ENCODE measurements at regions not wholly inside any gene's neighbourhood (a gene's known extent, or its start where the extent isn't known, plus 50 kb on each side); places are given as distances from the start of the nearest gene placed in this dataset.

DNA sequence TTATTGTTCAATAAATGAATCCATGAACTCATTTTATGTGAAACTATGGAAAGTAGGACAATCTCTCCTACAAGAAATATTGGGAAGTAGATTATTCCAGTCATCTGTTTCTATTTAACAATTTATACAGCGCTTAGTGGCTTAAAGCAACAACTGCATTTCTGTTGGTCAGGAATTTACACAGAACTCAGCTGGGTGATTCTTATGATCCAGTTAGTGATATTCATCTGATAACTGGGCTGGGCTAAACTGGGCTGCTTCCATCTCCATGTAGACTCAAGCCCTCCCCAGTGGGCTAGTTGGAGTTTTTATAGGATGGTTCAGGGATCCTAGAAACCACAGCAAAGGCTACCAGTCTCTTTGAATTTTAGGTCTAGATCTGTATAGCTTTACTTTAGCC, 497.9 kb upstream of the NEGR1 start:
- no peaks in the 10 kb centered on the region for H3K27me3 ChIP-seq (ENCODE audit: insufficient read depth, poor library complexity, severe bottlenecking)
- no peak for ATAC-seq (ENCODE audit: low read depth)
- no peak overlapping the region for H3K4me3 ChIP-seq (ENCODE audit: severe bottlenecking)
- H3K27ac ChIP-seq (ENCODE audit: poor library complexity, severe bottlenecking), result no peak overlapping the region
- H3K36me3 ChIP-seq (ENCODE audit: low read depth), result no peaks in the 10 kb centered on the region
- H3K4me1 ChIP-seq (ENCODE audit: insufficient read depth, poor library complexity, severe bottlenecking), result no peaks in the 10 kb centered on the region
- H3K9me3 ChIP-seq (ENCODE audit: severe bottlenecking), result no peaks in the 10 kb centered on the region
- TF ChIP-seq, protein P1, sequence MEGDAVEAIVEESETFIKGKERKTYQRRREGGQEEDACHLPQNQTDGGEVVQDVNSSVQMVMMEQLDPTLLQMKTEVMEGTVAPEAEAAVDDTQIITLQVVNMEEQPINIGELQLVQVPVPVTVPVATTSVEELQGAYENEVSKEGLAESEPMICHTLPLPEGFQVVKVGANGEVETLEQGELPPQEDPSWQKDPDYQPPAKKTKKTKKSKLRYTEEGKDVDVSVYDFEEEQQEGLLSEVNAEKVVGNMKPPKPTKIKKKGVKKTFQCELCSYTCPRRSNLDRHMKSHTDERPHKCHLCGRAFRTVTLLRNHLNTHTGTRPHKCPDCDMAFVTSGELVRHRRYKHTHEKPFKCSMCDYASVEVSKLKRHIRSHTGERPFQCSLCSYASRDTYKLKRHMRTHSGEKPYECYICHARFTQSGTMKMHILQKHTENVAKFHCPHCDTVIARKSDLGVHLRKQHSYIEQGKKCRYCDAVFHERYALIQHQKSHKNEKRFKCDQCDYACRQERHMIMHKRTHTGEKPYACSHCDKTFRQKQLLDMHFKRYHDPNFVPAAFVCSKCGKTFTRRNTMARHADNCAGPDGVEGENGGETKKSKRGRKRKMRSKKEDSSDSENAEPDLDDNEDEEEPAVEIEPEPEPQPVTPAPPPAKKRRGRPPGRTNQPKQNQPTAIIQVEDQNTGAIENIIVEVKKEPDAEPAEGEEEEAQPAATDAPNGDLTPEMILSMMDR (IDR thresholded peaks at IDR 0.05; ENCODE audit: poor library complexity, severe bottlenecking), result no peak
- DNase-seq (ENCODE audit: low spot score), result no peak

DNA sequence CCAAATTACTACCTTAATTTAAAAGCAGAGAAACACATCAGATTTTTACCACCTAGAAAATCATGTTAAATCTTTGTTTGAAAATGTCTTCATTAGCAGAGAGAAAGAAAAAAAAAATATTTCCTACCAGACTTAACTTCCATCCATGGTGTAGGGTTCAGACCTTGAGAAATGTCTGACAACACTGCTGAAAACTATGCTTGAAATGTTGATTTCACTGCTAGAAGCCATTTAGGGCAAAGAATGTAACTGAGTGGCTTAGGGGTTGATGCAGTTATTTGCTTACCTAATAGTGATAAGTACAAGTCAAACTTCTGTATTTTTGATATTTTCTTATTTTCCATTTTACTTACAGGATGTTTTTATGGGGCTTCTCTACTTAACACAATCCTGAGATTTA, 495.6 kb upstream of the NEGR1 start:
- Histone ChIP-seq H3K9me3 (ENCODE audit: severe bottlenecking) (no peaks in the 10 kb centered on the region), H3K4me1 (ENCODE audit: insufficient read depth, poor library complexity, severe bottlenecking) (no peaks in the 10 kb centered on the region), H3K36me3 (ENCODE audit: low read depth) (0 out of 2 replicates have a peak, but pooled peaks cover 2% of the 10 kb centered on the region), H3K27ac (ENCODE audit: poor library complexity, severe bottlenecking) (no peak overlapping the region), H3K4me3 (ENCODE audit: severe bottlenecking) (no peak overlapping the region), H3K27me3 (ENCODE audit: insufficient read depth, poor library complexity, severe bottlenecking) (no peaks in the 10 kb centered on the region)
- no peak for DNase-seq (ENCODE audit: low spot score)
- TF ChIP-seq, protein P1 (IDR thresholded peaks at IDR 0.05; ENCODE audit: poor library complexity, severe bottlenecking), result no peak
- ATAC-seq (ENCODE audit: low read depth), result no peak

DNA sequence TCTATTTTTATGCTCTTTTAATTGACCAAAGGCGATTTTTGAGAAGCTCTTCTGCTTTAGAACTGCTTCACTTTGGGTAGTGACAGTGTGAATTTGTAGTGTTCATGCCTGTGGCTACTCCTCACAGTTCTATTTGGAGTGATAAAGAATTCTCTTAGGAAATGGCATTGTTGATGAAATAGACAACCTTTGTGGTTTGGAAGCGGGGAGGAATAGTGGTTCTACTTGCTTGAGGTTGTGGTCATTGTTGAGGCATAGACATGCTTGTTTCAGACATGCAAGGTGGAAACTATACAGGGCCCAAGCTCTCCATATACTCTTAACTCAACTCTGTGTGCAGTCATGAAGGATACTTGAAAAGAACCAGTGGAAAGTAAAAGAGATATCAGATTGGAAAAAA, 481.1 kb upstream of the NEGR1 start:
- Histone ChIP-seq H3K27me3 (ENCODE audit: insufficient read depth, poor library complexity, severe bottlenecking) (no peaks in the 10 kb centered on the region), H3K9me3 (ENCODE audit: severe bottlenecking) (no peaks in the 10 kb centered on the region), H3K36me3 (ENCODE audit: low read depth) (no peaks in the 10 kb centered on the region), H3K4me1 (ENCODE audit: insufficient read depth, poor library complexity, severe bottlenecking) (no peaks in the 10 kb centered on the region), H3K27ac (ENCODE audit: poor library complexity, severe bottlenecking) (no peak overlapping the region), H3K4me3 (ENCODE audit: severe bottlenecking) (no peak overlapping the region)
- TF ChIP-seq, protein P1 (IDR thresholded peaks at IDR 0.05; ENCODE audit: poor library complexity, severe bottlenecking), result no peak
- DNase-seq (ENCODE audit: low spot score) (no peak), ATAC-seq (ENCODE audit: low read depth) (no peak)

DNA sequence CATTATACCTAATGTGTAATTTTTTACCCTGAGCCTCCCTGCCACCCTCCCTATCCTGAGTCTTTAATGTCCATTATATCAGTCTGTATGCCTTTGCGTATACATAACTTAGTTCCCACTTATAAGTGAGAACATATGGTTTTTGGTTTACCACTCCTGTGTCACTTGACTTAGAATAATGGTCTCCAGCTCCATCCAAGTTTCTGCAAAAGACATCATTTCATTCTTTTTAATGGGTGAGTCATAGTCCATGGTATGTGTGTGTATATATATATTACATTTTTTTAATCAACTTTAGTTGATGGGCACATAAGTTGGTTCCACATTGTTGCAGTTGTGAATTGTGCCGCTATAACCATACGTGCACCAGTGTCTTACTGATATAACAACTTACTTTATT, 477.1 kb upstream of the NEGR1 start:
- H3K9me3 ChIP-seq (ENCODE audit: severe bottlenecking), result no peaks in the 10 kb centered on the region
- DNase-seq (ENCODE audit: low spot score) (no peak), ATAC-seq (ENCODE audit: low read depth) (no peak)
- no peaks in the 10 kb centered on the region for H3K27me3 ChIP-seq (ENCODE audit: insufficient read depth, poor library complexity, severe bottlenecking)
- no peaks in the 10 kb centered on the region for H3K36me3 ChIP-seq (ENCODE audit: low read depth)
- H3K4me3 ChIP-seq (ENCODE audit: severe bottlenecking), result no peak overlapping the region
- H3K4me1 ChIP-seq (ENCODE audit: insufficient read depth, poor library complexity, severe bottlenecking), result no peaks in the 10 kb centered on the region
- TF ChIP-seq, protein P1 (IDR thresholded peaks at IDR 0.05; ENCODE audit: poor library complexity, severe bottlenecking), result no peak
- no peak overlapping the region for H3K27ac ChIP-seq (ENCODE audit: poor library complexity, severe bottlenecking)

DNA sequence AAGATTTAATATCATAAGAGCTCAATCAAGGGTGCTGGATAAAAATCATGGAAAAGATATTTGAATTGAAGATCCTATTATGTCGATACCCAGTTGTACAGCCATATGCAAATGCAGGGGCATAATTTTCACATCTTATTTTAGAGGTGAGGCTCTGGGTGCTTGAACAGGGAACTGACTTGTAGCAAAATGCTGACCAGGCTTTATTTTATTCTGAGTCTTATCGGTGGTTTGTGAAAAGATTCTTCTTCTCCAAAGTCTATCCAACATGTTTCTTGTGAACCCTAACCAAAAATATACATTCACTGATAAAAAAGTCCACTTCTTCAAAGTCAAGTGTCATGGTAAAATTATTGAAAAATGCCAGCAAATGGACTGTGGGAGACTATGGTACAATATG, 475.5 kb upstream of the NEGR1 start:
- TF ChIP-seq, protein P1 (IDR thresholded peaks at IDR 0.05; ENCODE audit: poor library complexity, severe bottlenecking), result no peak
- ATAC-seq (ENCODE audit: low read depth) (no peak), DNase-seq (ENCODE audit: low spot score) (no peak)
- no peaks in the 10 kb centered on the region for H3K9me3 ChIP-seq (ENCODE audit: severe bottlenecking)
- H3K27ac ChIP-seq (ENCODE audit: poor library complexity, severe bottlenecking), result no peak overlapping the region
- no peak overlapping the region for H3K4me3 ChIP-seq (ENCODE audit: severe bottlenecking)
- H3K36me3 ChIP-seq (ENCODE audit: low read depth), result no peaks in the 10 kb centered on the region
- no peaks in the 10 kb centered on the region for H3K27me3 ChIP-seq (ENCODE audit: insufficient read depth, poor library complexity, severe bottlenecking)
- no peaks in the 10 kb centered on the region for H3K4me1 ChIP-seq (ENCODE audit: insufficient read depth, poor library complexity, severe bottlenecking)

Data from RWPE2 (cell line).